PFSK-1 (cell line): ENCODE measurements at regions not wholly inside any gene's neighbourhood (a gene's known extent, or its start where the extent isn't known, plus 50 kb on each side); places are given as distances from the start of the nearest gene placed in this dataset.

Source experiments
- POLR2AphosphoS5 ChIP-seq: IDR thresholded peaks from 2 replicates; pipeline ENCODE4 v1.6.1; 2012; ENCODE audit warnings: low read depth, mild to moderate bottlenecking, control low read depth, low read length, moderate library complexity
- SIN3A ChIP-seq: IDR thresholded peaks from 2 replicates; pipeline ENCODE4 v1.6.1; 2012; ENCODE audit warnings: mild to moderate bottlenecking, low read length, moderate library complexity, borderline replicate concordance; ENCODE audit not compliant: insufficient read depth

DNA sequence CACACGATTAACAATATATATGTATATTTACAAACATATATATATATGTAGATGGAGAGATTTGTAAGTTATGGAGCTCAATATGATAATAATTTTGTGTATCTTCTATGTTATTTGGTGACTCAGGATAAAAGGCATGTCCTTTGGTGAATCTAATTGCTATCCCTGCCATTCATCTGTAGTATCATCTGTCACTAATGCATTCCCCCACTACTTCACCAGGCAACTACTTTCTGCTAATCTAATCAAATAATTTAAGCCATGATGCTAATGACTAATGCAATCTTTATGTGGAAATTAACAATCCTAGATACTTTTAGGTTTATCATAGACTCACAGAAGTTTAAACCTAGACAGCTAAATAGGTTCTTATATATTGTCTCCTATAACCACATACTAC is 1074.5 kb downstream of the PLA2G4A start:
- TF ChIP-seq SIN3A (no peak), POLR2AphosphoS5 (no peak)
